Lower leg skin (tissue), 4 donors: ENCODE measurements at regions not wholly inside any gene's neighbourhood (a gene's known extent, or its start where the extent isn't known, plus 50 kb on each side); places are given as distances from the start of the nearest gene placed in this dataset.

ENCODE experiments used
- DNase-seq, 2 donors: peaks; one replicate each; pipeline ENCODE4 v3.0.0-alpha.2; 2019; ENCODE audit warnings: low spot score in 2 of 2
- H3K4me3 ChIP-seq: fragments of 200-600 bp; sonication (generic); 2 replicates; pipeline ENCODE4 v1.5.1; 2017; ENCODE audit warnings: mild to moderate bottlenecking, low read depth; ENCODE audit not compliant: poor library complexity, severe bottlenecking
- CTCF ChIP-seq, 3 donors: fragments of 450-650 bp; IDR thresholded peaks; one replicate each; pipeline ENCODE4 v1.5.1; 2016; ENCODE audit warnings: antibody characterized with exemption in 3 of 3, mild to moderate bottlenecking in 3 of 3, moderate library complexity in 2 of 3
- POLR2A ChIP-seq, 2 donors: fragments of 450-650 bp; IDR thresholded peaks; one replicate each; pipeline ENCODE4 v1.6.1; 2016 to 2017; ENCODE audit warnings: antibody characterized with exemption in 2 of 2, mild to moderate bottlenecking in 1 of 2, moderate library complexity in 1 of 2
- WGBS, 2 donors: methylation state at CpG; one replicate each; pipeline ENCODE4 v1.1.5; 2018; 5-methylcytosine and 5-hydroxymethylcytosine counted together
- intact Hi-C: fragments of 100-400 bp; cut with DNase I; formaldehyde crosslinking; loops from one replicate; pipeline ENCODE4 v1.15.0; 2023; ENCODE audit warnings: low total_unique reads

GRCh38 chr14:106200541-106201315 is 674.3 kb downstream of the TMEM121 start:
- intact Hi-C loops = no loop called here
- TF ChIP-seq POLR2A (IDR thresholded peaks at IDR 0.05) (no peak), CTCF (IDR thresholded peaks at IDR 0.05) (no peak)
- H3K4me3 ChIP-seq = no peak overlapping the region
- no peak for DNase-seq
- WGBS, 2 donors = 89 to 90% methylated on average over 25 of the region's 25 CpGs

DNA sequence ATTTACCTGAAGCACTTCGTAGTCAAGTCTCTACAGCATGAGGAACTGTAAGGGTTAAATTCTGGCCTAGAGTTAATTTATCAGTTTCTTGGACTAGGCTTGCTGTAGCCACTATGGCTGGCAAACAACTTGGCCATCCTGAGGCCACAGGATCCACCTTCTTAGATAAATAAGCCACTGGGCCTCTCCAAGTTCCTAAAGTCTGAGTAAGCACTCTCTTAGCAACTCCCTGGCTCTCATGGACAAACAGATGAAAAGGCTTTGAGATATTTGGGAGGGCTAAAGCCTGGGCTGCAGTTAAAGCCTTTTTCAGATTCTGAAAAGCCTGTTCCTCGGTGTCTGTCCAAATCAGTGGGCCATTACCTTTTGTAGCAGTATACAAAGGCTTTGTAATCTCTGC is 675.0 kb downstream of the TMEM121 start:
- intact Hi-C loops = no loop called here
- WGBS, 2 donors = 57 to 74% methylated on average over 2 of the region's 2 CpGs
- H3K4me3 ChIP-seq = no peak overlapping the region
- DNase-seq = no peak
- no peak for TF ChIP-seq CTCF (IDR thresholded peaks at IDR 0.05)
- TF ChIP-seq POLR2A (IDR thresholded peaks at IDR 0.05) = no peak

DNA sequence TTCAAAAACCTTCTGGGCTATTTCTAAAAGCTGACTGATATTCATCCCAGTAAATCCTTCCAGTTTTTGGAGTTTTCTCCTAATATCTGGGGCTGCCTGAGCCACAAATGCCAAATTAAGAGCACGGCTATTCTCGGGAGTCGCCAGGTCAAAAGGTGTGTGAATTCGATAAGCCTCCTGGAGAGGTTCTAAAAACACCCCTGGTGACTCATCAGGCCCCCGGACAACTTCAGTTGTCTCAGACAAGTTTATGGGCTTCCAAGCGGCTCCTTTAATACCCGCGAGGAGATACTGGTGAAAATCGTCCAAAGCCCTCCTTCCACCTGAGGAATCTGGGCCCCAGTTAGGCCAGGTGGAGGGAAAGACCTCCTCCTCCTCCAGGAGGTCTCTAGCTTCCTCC is 677.1 kb downstream of the TMEM121 start:
- H3K4me3 ChIP-seq = no peak overlapping the region
- intact Hi-C loops = no loop called here
- no peak for DNase-seq
- TF ChIP-seq CTCF (IDR thresholded peaks at IDR 0.05) (no peak), POLR2A (IDR thresholded peaks at IDR 0.05) (no peak)
- WGBS, 2 donors = 80 to 86% methylated on average over 9 of the region's 9 CpGs

DNA sequence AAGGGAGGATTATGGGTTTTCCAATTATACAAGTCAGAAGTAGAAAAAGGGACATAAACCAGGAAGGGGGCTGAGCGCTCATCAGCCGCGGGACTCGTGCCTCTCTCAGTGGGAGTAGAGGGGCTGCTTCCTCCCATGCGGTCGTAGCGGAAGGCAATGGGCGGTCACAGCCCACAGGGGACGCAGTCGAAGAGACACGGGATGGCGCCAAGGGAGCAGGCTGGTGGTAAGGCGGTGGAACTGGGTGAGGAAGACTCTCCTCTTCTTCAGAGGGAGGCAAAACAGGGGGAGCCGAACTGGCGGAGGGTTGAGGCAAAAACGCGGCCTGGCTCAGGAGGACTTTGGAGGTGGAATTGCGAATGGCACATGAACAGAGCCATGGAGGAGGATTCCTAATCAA is 677.7 kb downstream of the TMEM121 start:
- TF ChIP-seq CTCF (IDR thresholded peaks at IDR 0.05) = no peak
- TF ChIP-seq POLR2A (IDR thresholded peaks at IDR 0.05) = no peak
- intact Hi-C loops = no loop called here
- 89 to 91% methylated on average over 18 of the region's 18 CpGs for WGBS, 2 donors
- no peak overlapping the region for H3K4me3 ChIP-seq
- no peak for DNase-seq

DNA sequence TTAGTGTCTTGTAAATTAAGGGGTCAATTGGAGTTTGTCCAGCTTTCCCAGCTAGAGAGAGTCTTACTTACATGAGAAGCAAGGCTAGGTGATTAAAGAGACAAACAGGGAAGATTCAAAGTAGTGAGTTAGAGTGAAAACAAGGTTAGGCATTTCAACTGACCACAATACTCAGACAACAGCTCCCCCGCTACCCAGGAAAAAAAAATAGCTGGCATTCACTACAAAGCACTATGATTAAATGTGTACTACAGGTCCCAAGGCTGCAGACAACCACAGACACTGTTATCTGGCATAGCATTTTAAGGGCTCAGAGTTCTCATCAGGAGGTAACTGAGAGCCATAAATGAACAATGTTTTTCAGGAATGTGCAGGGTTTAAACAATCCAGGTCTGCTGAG is 680.9 kb downstream of the TMEM121 start:
- WGBS, 2 donors = 63 to 75% methylated on average over 1 of the region's 1 CpG
- TF ChIP-seq POLR2A (IDR thresholded peaks at IDR 0.05) (no peak), CTCF (IDR thresholded peaks at IDR 0.05) (no peak)

DNA sequence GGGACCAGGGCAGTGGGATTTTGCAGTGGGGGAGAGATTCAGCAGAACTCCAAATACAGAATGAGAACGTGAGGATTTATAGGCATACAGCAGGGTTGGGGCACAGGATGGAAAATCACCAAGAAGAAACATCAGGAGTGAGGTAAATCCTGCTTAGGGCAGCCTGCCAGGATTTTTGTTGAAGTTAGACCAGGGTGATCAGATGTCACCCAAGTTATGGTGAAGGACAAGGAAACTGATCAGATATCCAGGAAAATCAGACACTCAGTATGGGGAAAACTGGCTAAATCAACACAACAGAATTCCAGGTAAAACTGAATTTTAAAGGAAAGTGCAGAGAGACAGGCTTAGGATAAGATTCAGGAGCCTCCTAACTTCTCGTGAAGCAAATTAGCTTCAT is 682.4 kb downstream of the TMEM121 start:
- intact Hi-C loops = no loop called here
- no peak for DNase-seq
- WGBS, 2 donors = 40 to 57% methylated on average over 2 of the region's 2 CpGs
- no peak overlapping the region for H3K4me3 ChIP-seq
- TF ChIP-seq POLR2A (IDR thresholded peaks at IDR 0.05) (no peak), CTCF (IDR thresholded peaks at IDR 0.05) (no peak)

More for the DNA sequence above, 680.9 kb downstream of the TMEM121 start:
- DNase-seq = no peak
- H3K4me3 ChIP-seq = no peak overlapping the region
- intact Hi-C loops = no loop called here
